RWPE2 (cell line): ENCODE measurements at regions not wholly inside any gene's neighbourhood (a gene's known extent, or its start where the extent isn't known, plus 50 kb on each side); places are given as distances from the start of the nearest gene placed in this dataset.

Experiments used
- ATAC-seq: fragments of 200-7000 bp; cut with Tn5 transposase; 3 replicates; pipeline ENCODE4 v1.9.1; 2021; ENCODE audit warnings: low read depth
- DNase-seq: peaks from one replicate; pipeline ENCODE4 v3.0.0-alpha.2; 2020; ENCODE audit warnings: low spot score
- H3K27ac ChIP-seq: fragments of 450-650 bp; 2 replicates; pipeline ENCODE4 v1.5.1; 2017; ENCODE audit warnings: mild to moderate bottlenecking; ENCODE audit not compliant: poor library complexity, severe bottlenecking
- H3K27me3 ChIP-seq: fragments of 250-450 bp; sonication (Bioruptor Pico); 2 replicates; pipeline ENCODE4 v1.5.1; 2021; ENCODE audit warnings: mild to moderate bottlenecking, moderate library complexity; ENCODE audit not compliant: insufficient read depth, poor library complexity, severe bottlenecking
- H3K36me3 ChIP-seq: fragments of 250-450 bp; sonication (Bioruptor Pico); 2 replicates; pipeline ENCODE4 v1.5.1; 2020; ENCODE audit warnings: low read depth, mild to moderate bottlenecking, moderate library complexity
- H3K4me1 ChIP-seq: fragments of 250-450 bp; sonication (Bioruptor Pico); 2 replicates; pipeline ENCODE4 v1.5.1; 2021; ENCODE audit warnings: mild to moderate bottlenecking, moderate library complexity; ENCODE audit not compliant: insufficient read depth, poor library complexity, severe bottlenecking
- H3K4me3 ChIP-seq: fragments of 250-450 bp; sonication (Bioruptor Pico); 2 replicates; pipeline ENCODE4 v1.5.1; 2021; ENCODE audit warnings: mild to moderate bottlenecking, moderate library complexity; ENCODE audit not compliant: severe bottlenecking
- H3K9me3 ChIP-seq: fragments of 250-450 bp; sonication (Bioruptor Pico); 2 replicates; pipeline ENCODE4 v1.5.1; 2021; ENCODE audit warnings: mild to moderate bottlenecking, moderate library complexity; ENCODE audit not compliant: severe bottlenecking
- TF ChIP-seq, protein P1 (sequence below): fragments of 450-650 bp; IDR thresholded peaks from one replicate; pipeline ENCODE4 v1.5.1; 2017; ENCODE audit warnings: mild to moderate bottlenecking, moderate library complexity; ENCODE audit not compliant: poor library complexity, severe bottlenecking

DNA sequence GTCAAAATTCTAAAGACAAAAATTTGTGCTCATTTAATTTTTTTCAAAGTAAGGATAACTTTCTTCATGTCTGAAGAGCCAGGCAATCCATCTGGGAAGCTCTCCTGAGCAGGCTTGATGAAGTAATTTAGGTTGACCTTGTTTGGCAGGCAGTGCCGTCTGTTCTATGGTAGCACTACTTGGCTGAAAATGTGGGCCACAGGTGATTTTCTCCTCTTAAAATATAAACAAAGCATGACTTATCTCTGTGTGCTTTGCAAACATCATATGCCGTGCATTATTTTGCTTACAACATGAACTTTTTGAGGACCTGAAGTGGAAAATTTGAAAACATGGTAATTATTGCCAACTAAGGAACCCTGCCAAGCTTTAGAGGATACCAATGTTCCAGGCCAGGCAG lies 143.2 kb downstream of the RAP2B start:
- ATAC-seq, result no peak
- H3K4me3 ChIP-seq, result no peak overlapping the region
- H3K4me1 ChIP-seq, result no peaks in the 10 kb centered on the region

DNA sequence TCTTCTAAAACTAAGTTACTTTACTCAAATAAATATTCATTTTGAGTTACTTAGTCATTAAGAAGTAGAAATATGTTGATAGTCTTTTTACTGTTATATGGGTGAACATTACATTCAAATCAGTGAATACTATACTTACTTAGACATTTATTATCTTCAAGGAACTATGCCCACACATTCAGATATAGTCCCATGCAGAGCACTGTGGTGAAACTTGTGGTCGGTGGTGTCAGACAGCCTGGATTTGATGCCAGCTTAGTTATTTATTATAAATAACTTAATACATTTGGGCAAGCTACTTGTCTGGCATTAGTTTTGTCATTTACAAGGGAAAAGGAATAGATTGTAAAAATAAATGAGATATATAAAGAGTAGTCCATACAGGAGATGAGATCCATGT lies 149.5 kb downstream of the RAP2B start:
- ATAC-seq (no peak), DNase-seq (no peak)
- peaks cover 9% of the 10 kb centered on the region for H3K4me1 ChIP-seq
- H3K27me3 ChIP-seq, result no peaks in the 10 kb centered on the region
- H3K9me3 ChIP-seq, result no peaks in the 10 kb centered on the region
- H3K27ac ChIP-seq, result no peak overlapping the region
- TF ChIP-seq, protein P1, sequence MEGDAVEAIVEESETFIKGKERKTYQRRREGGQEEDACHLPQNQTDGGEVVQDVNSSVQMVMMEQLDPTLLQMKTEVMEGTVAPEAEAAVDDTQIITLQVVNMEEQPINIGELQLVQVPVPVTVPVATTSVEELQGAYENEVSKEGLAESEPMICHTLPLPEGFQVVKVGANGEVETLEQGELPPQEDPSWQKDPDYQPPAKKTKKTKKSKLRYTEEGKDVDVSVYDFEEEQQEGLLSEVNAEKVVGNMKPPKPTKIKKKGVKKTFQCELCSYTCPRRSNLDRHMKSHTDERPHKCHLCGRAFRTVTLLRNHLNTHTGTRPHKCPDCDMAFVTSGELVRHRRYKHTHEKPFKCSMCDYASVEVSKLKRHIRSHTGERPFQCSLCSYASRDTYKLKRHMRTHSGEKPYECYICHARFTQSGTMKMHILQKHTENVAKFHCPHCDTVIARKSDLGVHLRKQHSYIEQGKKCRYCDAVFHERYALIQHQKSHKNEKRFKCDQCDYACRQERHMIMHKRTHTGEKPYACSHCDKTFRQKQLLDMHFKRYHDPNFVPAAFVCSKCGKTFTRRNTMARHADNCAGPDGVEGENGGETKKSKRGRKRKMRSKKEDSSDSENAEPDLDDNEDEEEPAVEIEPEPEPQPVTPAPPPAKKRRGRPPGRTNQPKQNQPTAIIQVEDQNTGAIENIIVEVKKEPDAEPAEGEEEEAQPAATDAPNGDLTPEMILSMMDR, result no peak
- no peak overlapping the region for H3K4me3 ChIP-seq
- no peaks in the 10 kb centered on the region for H3K36me3 ChIP-seq

More for the DNA sequence above, 143.2 kb downstream of the RAP2B start:
- H3K9me3 ChIP-seq, result no peaks in the 10 kb centered on the region
- H3K36me3 ChIP-seq, result no peaks in the 10 kb centered on the region
- TF ChIP-seq, protein P1, result no peak
- no peaks in the 10 kb centered on the region for H3K27me3 ChIP-seq
- no peak for DNase-seq
- H3K27ac ChIP-seq, result no peak overlapping the region

DNA sequence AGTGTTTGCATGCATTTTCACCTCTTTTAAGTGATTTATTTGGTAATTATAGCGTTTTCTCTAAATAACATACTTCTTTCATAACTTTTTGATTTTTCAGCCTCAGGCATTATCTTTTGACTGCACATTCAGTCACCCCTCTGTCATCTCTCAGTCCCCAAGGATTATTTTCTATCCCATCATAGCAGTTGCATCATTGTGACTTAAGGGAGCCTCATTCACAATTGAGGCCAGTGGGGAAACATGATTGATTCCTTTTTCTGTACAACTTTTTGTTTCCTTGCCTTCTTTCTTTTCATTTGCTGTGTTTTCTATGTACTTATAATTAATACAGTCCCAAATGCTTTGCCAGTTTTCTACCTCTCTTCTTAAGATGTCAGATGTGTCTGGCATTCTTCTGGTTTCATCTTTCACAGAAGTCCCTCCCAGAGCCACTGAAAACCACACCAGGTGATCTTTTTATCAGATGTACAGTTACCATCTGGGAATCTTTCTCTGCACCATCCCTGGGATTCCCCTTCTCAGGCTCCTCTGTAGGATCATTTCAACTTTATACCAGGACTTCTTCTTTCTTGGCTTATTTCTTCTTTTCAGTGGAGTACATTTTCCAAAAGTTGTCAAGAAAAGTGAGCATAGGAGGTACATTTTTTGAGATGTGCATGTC lies 151.4 kb downstream of the RAP2B start:
- TF ChIP-seq, protein P1, result no peak
- ATAC-seq, result peak; percentile 23; the same call in 1 of the 3 replicates
- H3K4me3 ChIP-seq, result no peak overlapping the region

DNA sequence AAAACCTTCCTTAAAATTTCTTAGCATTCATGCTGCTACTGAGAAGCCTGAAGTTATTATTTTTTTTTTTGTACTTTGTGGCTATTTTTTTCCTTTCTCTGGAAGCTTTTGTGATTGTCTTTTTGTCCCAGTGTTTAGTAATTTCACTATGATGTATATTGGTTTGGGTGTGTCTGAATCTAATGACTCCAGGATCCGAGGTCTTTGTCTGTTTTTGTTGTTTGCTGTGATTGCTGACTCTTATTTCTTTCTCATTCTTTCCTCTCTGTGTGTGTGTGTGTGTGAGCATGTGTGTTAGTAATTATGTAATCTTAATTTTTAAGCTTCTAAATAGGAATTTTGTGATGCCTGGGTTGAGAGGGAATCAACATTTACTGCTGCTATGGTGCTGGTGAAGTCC lies 152.0 kb downstream of the RAP2B start:
- Histone ChIP-seq H3K4me1 (peaks cover 9% of the 10 kb centered on the region), H3K27ac (no peak overlapping the region), H3K4me3 (no peak overlapping the region), H3K9me3 (no peaks in the 10 kb centered on the region), H3K36me3 (no peaks in the 10 kb centered on the region), H3K27me3 (no peaks in the 10 kb centered on the region)
- TF ChIP-seq, protein P1, result no peak
- no peak for ATAC-seq
- DNase-seq, result no peak

More for the DNA sequence above, 151.4 kb downstream of the RAP2B start:
- H3K9me3 ChIP-seq, result no peaks in the 10 kb centered on the region
- no peaks in the 10 kb centered on the region for H3K27me3 ChIP-seq
- DNase-seq, result no peak
- no peaks in the 10 kb centered on the region for H3K36me3 ChIP-seq
- peaks cover 9% of the 10 kb centered on the region for H3K4me1 ChIP-seq
- H3K27ac ChIP-seq, result no peak overlapping the region

DNA sequence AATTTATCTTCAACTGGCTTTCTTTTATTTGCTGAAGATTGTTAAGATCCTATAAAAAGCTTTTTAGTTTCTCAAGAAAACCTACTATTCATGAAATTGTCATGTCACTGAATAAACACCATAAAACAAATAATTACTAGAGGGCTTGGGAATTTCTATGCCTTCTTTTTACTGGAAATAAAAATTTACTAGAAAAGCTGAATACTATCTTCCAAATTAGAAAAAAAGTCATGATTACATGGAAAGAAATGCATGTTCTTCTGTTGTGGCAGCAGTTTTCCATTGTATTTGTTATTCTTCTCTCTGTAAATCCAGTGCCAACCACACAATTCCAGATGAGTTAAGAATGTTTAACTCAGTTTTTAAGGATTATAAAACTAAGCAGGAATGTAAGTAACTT lies 153.8 kb downstream of the RAP2B start:
- Histone ChIP-seq H3K27ac (no peak overlapping the region), H3K9me3 (no peaks in the 10 kb centered on the region), H3K27me3 (no peaks in the 10 kb centered on the region), H3K4me3 (no peak overlapping the region), H3K36me3 (no peaks in the 10 kb centered on the region), H3K4me1 (peaks cover 9% of the 10 kb centered on the region)
- ATAC-seq, result no peak
- TF ChIP-seq, protein P1, result no peak
- DNase-seq, result no peak
